K562 (cell line): ENCODE measurements at regions not wholly inside any gene's neighbourhood (a gene's known extent, or its start where the extent isn't known, plus 50 kb on each side); places are given as distances from the start of the nearest gene placed in this dataset.

Experiments
- ATAC-seq: fragments of 200-7000 bp; cut with Tn5 transposase; 3 replicates; pipeline ENCODE4 v1.9.1; 2020; ENCODE audit warnings: moderate library complexity
- BruUV-seq: library from RNA; stranded (reverse); fragments of 400-500 nt; replicated peaks from 2 replicates; lab custom pipeline; 2021; lab: Mats Ljungman, UMichigan
- CTCF ChIA-PET: fragments of 300-600 bp; formaldehyde crosslinking; extraction: SDS; loops from one replicate; lab custom pipeline; 2021; ENCODE audit warnings: low intra/inter-chr PET ratio; lab: Yijun Ruan, JAX
- POLR2A ChIA-PET: fragments of 300-600, 350-650 bp; sonication (Branson Sonifier 250); formaldehyde crosslinking; extraction: SDS; loops from one replicate; lab custom pipeline; 2021; ENCODE audit warnings: antibody characterized with exemption, inconsistent platforms; lab: Yijun Ruan, JAX
- DNase-seq, 4 experiments: peaks; one replicate each; pipeline versions ENCODE4 v3.0.0 to v3.0.0-alpha.2; 2011 to 2018; ENCODE audit warnings: low spot score in 3 of 4, mixed read lengths in 3 of 4; ENCODE audit errors: extremely low read depth in 1 of 4
- FAIRE-seq: peaks from 2 replicates; lab custom pipeline; 2011; peaks lifted over from hg19 to GRCh38; lab: Jason Lieb, UNC
- H2AFZ ChIP-seq: 2 replicates; pipeline ENCODE4 v1.6.0; 2011; ENCODE audit warnings: low read depth, low read length, control low read depth, inconsistent platforms
- H3K27ac ChIP-seq: fragments of 200-600 bp; 3 replicates; pipeline ENCODE4 v1.8.0; 2011; ENCODE audit warnings: low read depth, mild to moderate bottlenecking, control low read depth, inconsistent platforms, low read length, moderate library complexity, mixed read lengths; ENCODE audit errors: extremely low read depth
- H3K27me3 ChIP-seq, 2 experiments: fragments of 300-600 bp in 1 of 2; 2 replicates in 1 of 2; 3 replicates in 1 of 2; pipeline versions ENCODE4 v1.6.0 to v1.8.0; 2011; ENCODE audit warnings: inconsistent platforms in 2 of 2, low read length in 2 of 2, mild to moderate bottlenecking in 1 of 2, mixed read lengths in 1 of 2, moderate library complexity in 1 of 2; ENCODE audit not compliant: control insufficient read depth in 2 of 2, insufficient read depth in 2 of 2
- H3K36me3 ChIP-seq: fragments of 300-600 bp; 3 replicates; pipeline ENCODE4 v1.8.0; 2011; ENCODE audit warnings: mild to moderate bottlenecking, low read length, inconsistent platforms; ENCODE audit not compliant: control insufficient read depth, insufficient read depth
- H3K4me1 ChIP-seq, 2 experiments: fragments of 200-600 bp in 1 of 2; replicated peaks in 1 of 2; 2 replicates in 1 of 2; 3 replicates in 1 of 2; pipeline versions ENCODE4 v1.5.1 to v1.8.0; 2011; ENCODE audit warnings: inconsistent platforms in 2 of 2, low read length in 2 of 2, mild to moderate bottlenecking in 1 of 2, mixed read lengths in 1 of 2, moderate library complexity in 1 of 2; ENCODE audit not compliant: control insufficient read depth in 2 of 2, insufficient read depth in 2 of 2
- H3K4me2 ChIP-seq: 2 replicates; pipeline ENCODE4 v1.6.1; 2011; ENCODE audit warnings: low read length, control low read depth, inconsistent platforms, mixed read lengths; ENCODE audit not compliant: insufficient read depth
- H3K4me3 ChIP-seq: fragments of 200-600 bp; sonication (generic), shearing (Covaris generic); 2 replicates; pipeline ENCODE4 v1.5.1; 2016; ENCODE audit warnings: control low read depth, inconsistent platforms
- H3K79me2 ChIP-seq: fragments of 200-600 bp; 3 replicates; pipeline ENCODE4 v1.8.0; 2011; ENCODE audit warnings: low read length, inconsistent platforms; ENCODE audit not compliant: control insufficient read depth, insufficient read depth
- H3K9ac ChIP-seq, 2 experiments: 2 replicates each; pipeline versions ENCODE4 v1.6.0 to v1.6.1; 2011; ENCODE audit warnings: low read depth in 2 of 2, low read length in 2 of 2, control low read depth in 1 of 2, inconsistent platforms in 1 of 2, mild to moderate bottlenecking in 1 of 2, mixed read lengths in 1 of 2; ENCODE audit not compliant: insufficient read depth in 1 of 2
- H3K9me1 ChIP-seq: one replicate; pipeline ENCODE4 v1.6.0; 2011; ENCODE audit warnings: inconsistent platforms, mild to moderate bottlenecking, low read length, moderate library complexity; ENCODE audit not compliant: control insufficient read depth, insufficient read depth
- H3K9me3 ChIP-seq: replicated peaks from 2 replicates; pipeline ENCODE4 v1.5.1; 2011; ENCODE audit warnings: low read depth, low read length, inconsistent platforms; ENCODE audit not compliant: control insufficient read depth, insufficient read depth
- H4K20me1 ChIP-seq: replicated peaks from 2 replicates; pipeline ENCODE4 v1.6.1; 2011; ENCODE audit warnings: low read length, inconsistent platforms, mixed read lengths; ENCODE audit not compliant: control insufficient read depth, insufficient read depth
- HLTF ChIP-seq: fragments of 450-650 bp; IDR thresholded peaks from 2 replicates; pipeline ENCODE4 v1.6.1; 2016
- KDM4B ChIP-seq, 2 experiments: fragments of 450-650 bp in 1 of 2; sonication (generic) in 1 of 2; IDR thresholded peaks; 2 replicates each; pipeline ENCODE4 v1.6.1; 2016 to 2017; ENCODE audit warnings: borderline replicate concordance in 2 of 2, antibody characterized with exemption in 1 of 2, low read depth in 1 of 2, mild to moderate bottlenecking in 1 of 2
- MAZ ChIP-seq, 2 experiments: fragments of 450-650 bp in 1 of 2; sonication (generic) in 1 of 2; formaldehyde crosslinking; IDR thresholded peaks in 1 of 2; conservative IDR thresholded peaks in 1 of 2; 2 replicates each; pipeline versions ENCODE4 v1.4.0 to v1.5.0; 2020; ENCODE audit warnings: mild to moderate bottlenecking in 1 of 2, missing genetic modification reagents in 1 of 2
- NFYB ChIP-seq: IDR thresholded peaks from 2 replicates; pipeline ENCODE4 v1.6.1; 2011; ENCODE audit warnings: mild to moderate bottlenecking, moderate library complexity; ENCODE audit not compliant: insufficient read length; ENCODE audit errors: extremely low read depth
- RBM17 ChIP-seq: fragments of 200-400 bp; formaldehyde crosslinking; IDR thresholded peaks from 2 replicates; pipeline ENCODE4 v1.6.1; 2017; ENCODE audit warnings: low read depth, mild to moderate bottlenecking, low read length, borderline replicate concordance
- RFX7 ChIP-seq: fragments of 250-450 bp; sonication (Bioruptor Pico); IDR thresholded peaks from 2 replicates; pipeline ENCODE4 v1.5.1; 2021; ENCODE audit warnings: mild to moderate bottlenecking
- SIN3A ChIP-seq, 2 experiments: fragments of 150-350 bp in 1 of 2; IDR thresholded peaks; 2 replicates each; pipeline ENCODE4 v1.6.1; 2011 to 2016; ENCODE audit warnings: borderline replicate concordance in 2 of 2, low read depth in 2 of 2, low read length in 2 of 2, mild to moderate bottlenecking in 2 of 2, moderate library complexity in 2 of 2; ENCODE audit not compliant: control insufficient read depth in 1 of 2
- SOX6 ChIP-seq: fragments of 450-650 bp; IDR thresholded peaks from 2 replicates; pipeline ENCODE4 v1.6.1; 2014; ENCODE audit warnings: mild to moderate bottlenecking
- XRCC5 ChIP-seq: fragments of 200-400 bp; formaldehyde crosslinking; IDR thresholded peaks from 2 replicates; pipeline ENCODE4 v1.6.1; 2017; ENCODE audit warnings: low read depth, mild to moderate bottlenecking, low read length
- ZNF668 ChIP-seq: fragments of 250-450 bp; sonication (Bioruptor Pico); IDR thresholded peaks from 2 replicates; pipeline ENCODE4 v1.8.0; 2022; ENCODE audit warnings: mild to moderate bottlenecking, inconsistent platforms
- WGBS: fragments of 100-300 bp; shearing (Covaris generic); methylation state at CpG from one replicate; pipeline ENCODE4 v1.1.6; 2016; ENCODE audit warnings: low coverage, mixed read lengths; ENCODE audit not compliant: insufficient coverage; ENCODE audit errors: missing lambda C conversion rate; 5-methylcytosine and 5-hydroxymethylcytosine counted together
- in situ Hi-C: fragments of 300-500 bp; cut with MboI; formaldehyde crosslinking; loops from 4 replicates; pipeline ENCODE4 v1.15.0; 2018; ENCODE audit warnings: inconsistent platforms, mixed read lengths
- intact Hi-C: fragments of 100-400 bp; cut with micrococcal nuclease; formaldehyde crosslinking; loops from 2 replicates; pipeline ENCODE4 v1.14.2; 2022
- TF ChIP-seq, protein P1 (sequence below): fragments of 250-450 bp; sonication (Bioruptor Pico); IDR thresholded peaks from 2 replicates; pipeline ENCODE4 v1.4.0; 2020; ENCODE audit warnings: mild to moderate bottlenecking
- TF ChIP-seq, protein P2 (sequence below): fragments of 450-650 bp; IDR thresholded peaks from 2 replicates; pipeline ENCODE4 v1.7.0; 2016; ENCODE audit warnings: borderline replicate concordance
- TF ChIP-seq, protein P3 (sequence below): sonication (generic); formaldehyde crosslinking; IDR thresholded peaks from 2 replicates; pipeline ENCODE4 v1.5.0; 2020; ENCODE audit warnings: missing genetic modification reagents

DNA sequence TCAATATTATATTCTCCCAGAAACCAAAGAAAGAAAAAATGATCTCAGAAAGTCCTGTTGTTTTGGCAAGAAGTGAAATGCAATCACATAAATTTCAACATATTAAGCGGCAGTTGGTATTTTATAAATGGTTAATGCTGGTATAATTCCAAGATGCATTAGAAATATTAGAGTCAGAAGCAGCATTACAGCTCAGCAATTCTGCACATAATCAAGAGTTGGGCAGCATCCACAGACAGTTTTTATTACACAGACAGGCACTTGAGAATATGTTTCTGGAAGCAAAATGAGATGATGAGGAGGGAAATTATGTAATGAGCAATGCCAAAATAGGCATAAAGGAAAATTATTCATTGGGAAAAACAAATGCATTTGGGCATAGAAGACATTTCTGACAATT, 148.1 kb downstream of the KCNJ2 start (continued):
- TF ChIP-seq SIN3A (IDR thresholded peaks at IDR 0.05; ENCODE audit: borderline replicate concordance in 2 of 2, control insufficient read depth in 1 of 2, low read depth in 2 of 2, low read length in 2 of 2) (no peak), RFX7 (CRISPR knock-in tag) (no peak)

DNA sequence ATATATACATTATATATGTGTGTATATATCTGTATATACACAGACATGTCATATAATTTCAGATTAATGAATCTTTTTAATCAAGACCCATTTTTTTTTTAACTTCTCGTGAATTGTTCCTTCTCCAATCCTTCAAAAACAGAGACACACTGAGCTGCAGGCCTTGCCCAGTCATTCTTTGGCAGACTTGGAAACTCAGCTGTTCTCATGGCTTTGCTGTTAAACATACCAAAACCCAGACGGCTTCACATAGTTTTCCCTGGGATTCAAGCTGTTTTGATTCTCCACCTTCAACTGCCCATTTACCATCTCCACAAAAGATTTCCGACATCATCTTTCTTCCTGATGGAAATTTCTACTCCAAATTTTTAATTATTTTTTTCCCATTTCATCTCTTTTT, 148.7 kb downstream of the KCNJ2 start:
- H3K79me2 ChIP-seq = no peaks in the 10 kb centered on the region
- H3K9ac ChIP-seq = no peak overlapping the region
- H3K4me3 ChIP-seq = no peak overlapping the region
- no peak for ATAC-seq
- H3K9me3 ChIP-seq = no peaks in the 10 kb centered on the region
- CTCF ChIA-PET = no interaction called here
- H3K4me2 ChIP-seq = no peak overlapping the region
- H3K36me3 ChIP-seq = no peaks in the 10 kb centered on the region
- TF ChIP-seq ZNF668 (CRISPR knock-in tag) (no peak), NFYB (no peak), SOX6 (no peak), HLTF (no peak), MAZ (CRISPR knock-in tag; conservative IDR thresholded peaks at IDR 0.05 in 1 of 2, IDR thresholded peaks at IDR 0.05 in 1 of 2) (no peak), XRCC5 (no peak), KDM4B (IDR thresholded peaks at IDR 0.05; ENCODE audit: borderline replicate concordance in 2 of 2, low read depth in 1 of 2) (no peak), RBM17 (no peak)
- TF ChIP-seq, protein P1, sequence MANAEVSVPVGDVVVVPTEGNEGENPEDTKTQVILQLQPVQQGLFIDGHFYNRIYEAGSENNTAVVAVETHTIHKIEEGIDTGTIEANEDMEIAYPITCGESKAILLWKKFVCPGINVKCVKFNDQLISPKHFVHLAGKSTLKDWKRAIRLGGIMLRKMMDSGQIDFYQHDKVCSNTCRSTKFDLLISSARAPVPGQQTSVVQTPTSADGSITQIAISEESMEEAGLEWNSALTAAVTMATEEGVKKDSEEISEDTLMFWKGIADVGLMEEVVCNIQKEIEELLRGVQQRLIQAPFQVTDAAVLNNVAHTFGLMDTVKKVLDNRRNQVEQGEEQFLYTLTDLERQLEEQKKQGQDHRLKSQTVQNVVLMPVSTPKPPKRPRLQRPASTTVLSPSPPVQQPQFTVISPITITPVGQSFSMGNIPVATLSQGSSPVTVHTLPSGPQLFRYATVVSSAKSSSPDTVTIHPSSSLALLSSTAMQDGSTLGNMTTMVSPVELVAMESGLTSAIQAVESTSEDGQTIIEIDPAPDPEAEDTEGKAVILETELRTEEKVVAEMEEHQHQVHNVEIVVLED (CRISPR knock-in tag) = no peak
- TF ChIP-seq, protein P2, sequence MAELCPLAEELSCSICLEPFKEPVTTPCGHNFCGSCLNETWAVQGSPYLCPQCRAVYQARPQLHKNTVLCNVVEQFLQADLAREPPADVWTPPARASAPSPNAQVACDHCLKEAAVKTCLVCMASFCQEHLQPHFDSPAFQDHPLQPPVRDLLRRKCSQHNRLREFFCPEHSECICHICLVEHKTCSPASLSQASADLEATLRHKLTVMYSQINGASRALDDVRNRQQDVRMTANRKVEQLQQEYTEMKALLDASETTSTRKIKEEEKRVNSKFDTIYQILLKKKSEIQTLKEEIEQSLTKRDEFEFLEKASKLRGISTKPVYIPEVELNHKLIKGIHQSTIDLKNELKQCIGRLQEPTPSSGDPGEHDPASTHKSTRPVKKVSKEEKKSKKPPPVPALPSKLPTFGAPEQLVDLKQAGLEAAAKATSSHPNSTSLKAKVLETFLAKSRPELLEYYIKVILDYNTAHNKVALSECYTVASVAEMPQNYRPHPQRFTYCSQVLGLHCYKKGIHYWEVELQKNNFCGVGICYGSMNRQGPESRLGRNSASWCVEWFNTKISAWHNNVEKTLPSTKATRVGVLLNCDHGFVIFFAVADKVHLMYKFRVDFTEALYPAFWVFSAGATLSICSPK = no peak
- TF ChIP-seq, protein P3, sequence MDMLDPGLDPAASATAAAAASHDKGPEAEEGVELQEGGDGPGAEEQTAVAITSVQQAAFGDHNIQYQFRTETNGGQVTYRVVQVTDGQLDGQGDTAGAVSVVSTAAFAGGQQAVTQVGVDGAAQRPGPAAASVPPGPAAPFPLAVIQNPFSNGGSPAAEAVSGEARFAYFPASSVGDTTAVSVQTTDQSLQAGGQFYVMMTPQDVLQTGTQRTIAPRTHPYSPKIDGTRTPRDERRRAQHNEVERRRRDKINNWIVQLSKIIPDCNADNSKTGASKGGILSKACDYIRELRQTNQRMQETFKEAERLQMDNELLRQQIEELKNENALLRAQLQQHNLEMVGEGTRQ (CRISPR knock-in tag) = no peak
- no peaks in the 10 kb centered on the region for H3K27me3 ChIP-seq
- POLR2A ChIA-PET = no interaction called here
- no peaks in the 10 kb centered on the region for H4K20me1 ChIP-seq
- BruUV-seq = no TSS peak
- FAIRE-seq = no peak
- no peak overlapping the region for H2AFZ ChIP-seq
- no peaks in the 10 kb centered on the region for H3K9me1 ChIP-seq
- in situ Hi-C loops (no loop called here), intact Hi-C loops (no loop called here)
- WGBS = 0% methylated on average over 3 of the region's 3 CpGs
- no peak overlapping the region for H3K27ac ChIP-seq
- no peak for DNase-seq
- no peaks in the 10 kb centered on the region for H3K4me1 ChIP-seq
